ENCODE measurements at regions not wholly inside any gene's neighbourhood (a gene's known extent, or its start where the extent isn't known, plus 50 kb on each side); places are given as distances from the start of the nearest gene placed in this dataset.

DNA sequence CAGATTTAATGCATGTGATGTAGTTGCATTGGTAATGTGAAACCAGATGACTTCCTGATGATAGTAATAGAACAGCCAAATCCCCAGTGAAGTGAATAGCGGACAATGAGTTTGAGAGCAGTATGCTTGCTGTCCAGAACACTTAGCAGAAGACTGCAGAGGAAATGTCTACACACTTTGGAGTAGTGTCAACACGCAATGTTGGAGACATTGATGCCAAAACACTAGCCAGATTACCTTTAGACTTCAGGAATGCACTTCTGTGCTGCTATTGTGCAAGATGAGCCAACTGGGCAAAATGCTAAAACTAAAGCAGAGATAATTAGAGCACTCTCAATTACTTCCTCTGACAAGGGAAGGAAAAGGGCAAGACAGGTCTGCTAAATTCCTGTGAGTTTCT, 176.7 kb downstream of the PRDM9 start (continued):
- TF ChIP-seq BACH1 (IDR thresholded peaks at IDR 0.05; ENCODE audit: borderline replicate concordance) (no peak), RCOR1 (conservative IDR thresholded peaks at IDR 0.05; ENCODE audit: low read depth, low read length) (no peak), CHD1 (IDR thresholded peaks at IDR 0.05; ENCODE audit: low read depth, low read length) (no peak)

DNA sequence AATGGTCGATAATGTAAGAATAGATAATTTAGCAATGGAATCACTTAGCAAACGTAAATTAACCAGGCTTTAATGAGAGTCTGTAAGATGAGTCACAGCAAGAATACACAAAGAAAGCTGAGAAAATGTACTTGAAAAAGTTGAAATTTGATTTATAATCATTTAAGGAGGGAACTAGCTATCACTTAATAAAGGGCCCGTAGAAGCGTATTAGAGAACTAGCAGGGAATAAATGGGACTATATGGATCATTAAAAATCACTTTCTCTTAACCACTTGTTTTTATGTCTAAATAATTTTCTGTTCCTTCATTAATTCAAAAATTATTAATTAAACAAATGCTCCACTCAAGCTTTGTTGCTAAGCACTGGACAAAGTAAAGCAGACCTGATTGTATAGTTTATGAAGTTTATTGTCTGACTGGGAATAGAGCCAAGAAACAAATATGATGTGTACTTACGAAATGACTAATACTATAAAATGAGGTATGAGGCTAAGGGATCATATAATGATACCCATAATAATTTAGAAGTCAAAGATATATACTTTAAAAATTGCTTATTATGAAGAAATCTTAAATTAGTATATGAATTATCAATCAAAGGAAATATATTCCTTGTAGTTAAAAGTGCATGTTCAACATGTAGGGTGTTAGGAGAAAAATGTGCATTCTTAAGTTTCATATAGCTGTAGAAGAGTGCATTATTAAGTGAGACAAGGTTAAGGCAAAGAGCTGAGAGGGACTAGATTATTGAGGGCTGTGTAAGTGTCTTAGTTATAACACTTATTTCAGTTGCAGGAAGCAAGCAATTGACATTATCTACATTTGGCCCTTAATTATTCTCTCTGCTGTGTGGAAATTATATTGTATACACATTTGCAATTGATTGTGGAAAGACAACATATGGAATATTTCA, 196.8 kb downstream of the PRDM9 start:
- Histone ChIP-seq H3K27ac (ENCODE audit: control insufficient read depth, insufficient read depth) (no peak overlapping the region), H3K79me2 (ENCODE audit: control insufficient read depth, insufficient read depth, low read length) (no peaks in the 10 kb centered on the region), H3K4me1 (ENCODE audit: control insufficient read depth, insufficient read depth, low read length) (no peaks in the 10 kb centered on the region), H2AFZ (ENCODE audit: control insufficient read depth, low read depth, low read length) (no peak overlapping the region), H3K27me3 (replicated peaks in 1 of 2; ENCODE audit: control insufficient read depth in 2 of 2, insufficient read depth in 2 of 2, low read length in 1 of 2) (no peaks in the 10 kb centered on the region), H3K36me3 (ENCODE audit: control insufficient read depth in 2 of 2, insufficient read depth in 2 of 2, low read length in 1 of 2) (no peaks in the 10 kb centered on the region), H3K4me3 (no peak overlapping the region), H4K20me1 (ENCODE audit: control insufficient read depth, insufficient read depth) (no peaks in the 10 kb centered on the region), H3K9me3 (replicated peaks; ENCODE audit: control insufficient read depth, insufficient read depth, low read length) (no peaks in the 10 kb centered on the region), H3K4me2 (ENCODE audit: control insufficient read depth, insufficient read depth) (no peak overlapping the region), H3K9ac (ENCODE audit: control insufficient read depth, insufficient read depth, low read length) (no peak overlapping the region)
- intact Hi-C loops (cut with micrococcal nuclease; ENCODE audit: unreplicated experiment) (no loop called here), in situ Hi-C loops (cut with MboI) (no loop called here)
- FAIRE-seq = no peak
- no TSS peak for BruUV-seq (replicated peaks)
- no peak for ATAC-seq
- RAD21 ChIA-PET (ENCODE audit: unreplicated experiment) = no interaction called here
- WGBS (ENCODE audit: insufficient coverage, insufficient replicate concordance, low lambda C conversion rate, missing lambda C conversion rate) = 9% methylated on average over 5 of the region's 5 CpGs
- TF ChIP-seq ZZZ3 (IDR thresholded peaks at IDR 0.05; ENCODE audit: control insufficient read depth, insufficient read length, low read depth) (no peak), CEBPB (IDR thresholded peaks at IDR 0.05; ENCODE audit: borderline replicate concordance in 1 of 2, low read depth in 2 of 2, low read length in 2 of 2) (no peak), LARP7 (IDR thresholded peaks at IDR 0.05) (no peak), SUZ12 (IDR thresholded peaks at IDR 0.05; ENCODE audit: unreplicated experiment) (no peak), NBN (IDR thresholded peaks at IDR 0.05) (no peak), REST (IDR thresholded peaks at IDR 0.05; ENCODE audit: low read depth, low read length) (no peak), KAT2A (conservative IDR thresholded peaks at IDR 0.05; ENCODE audit: control insufficient read depth, low read depth, low read length) (no peak), ESRRA (IDR thresholded peaks at IDR 0.05; ENCODE audit: low read length) (no peak)
- TF ChIP-seq, protein P1, sequence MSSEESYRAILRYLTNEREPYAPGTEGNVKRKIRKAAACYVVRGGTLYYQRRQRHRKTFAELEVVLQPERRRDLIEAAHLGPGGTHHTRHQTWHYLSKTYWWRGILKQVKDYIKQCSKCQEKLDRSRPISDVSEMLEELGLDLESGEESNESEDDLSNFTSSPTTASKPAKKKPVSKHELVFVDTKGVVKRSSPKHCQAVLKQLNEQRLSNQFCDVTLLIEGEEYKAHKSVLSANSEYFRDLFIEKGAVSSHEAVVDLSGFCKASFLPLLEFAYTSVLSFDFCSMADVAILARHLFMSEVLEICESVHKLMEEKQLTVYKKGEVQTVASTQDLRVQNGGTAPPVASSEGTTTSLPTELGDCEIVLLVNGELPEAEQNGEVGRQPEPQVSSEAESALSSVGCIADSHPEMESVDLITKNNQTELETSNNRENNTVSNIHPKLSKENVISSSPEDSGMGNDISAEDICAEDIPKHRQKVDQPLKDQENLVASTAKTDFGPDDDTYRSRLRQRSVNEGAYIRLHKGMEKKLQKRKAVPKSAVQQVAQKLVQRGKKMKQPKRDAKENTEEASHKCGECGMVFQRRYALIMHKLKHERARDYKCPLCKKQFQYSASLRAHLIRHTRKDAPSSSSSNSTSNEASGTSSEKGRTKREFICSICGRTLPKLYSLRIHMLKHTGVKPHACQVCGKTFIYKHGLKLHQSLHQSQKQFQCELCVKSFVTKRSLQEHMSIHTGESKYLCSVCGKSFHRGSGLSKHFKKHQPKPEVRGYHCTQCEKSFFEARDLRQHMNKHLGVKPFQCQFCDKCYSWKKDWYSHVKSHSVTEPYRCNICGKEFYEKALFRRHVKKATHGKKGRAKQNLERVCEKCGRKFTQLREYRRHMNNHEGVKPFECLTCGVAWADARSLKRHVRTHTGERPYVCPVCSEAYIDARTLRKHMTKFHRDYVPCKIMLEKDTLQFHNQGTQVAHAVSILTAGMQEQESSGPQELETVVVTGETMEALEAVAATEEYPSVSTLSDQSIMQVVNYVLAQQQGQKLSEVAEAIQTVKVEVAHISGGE (CRISPR knock-in tag; IDR thresholded peaks at IDR 0.05) = no peak
- DNase-seq (ENCODE audit: low read depth, low spot score) = no peak
- SMC1A ChIA-PET (ENCODE audit: uncharacterized antibody, unreplicated experiment) = interaction anchor here (1.2 kb wide), 1 partner anchor 10 kb away, joined by 3 read pairs; no protein-coding TSS in a partner anchor
- CTCF ChIA-PET = no interaction called here
- POLR2A ChIA-PET = no interaction called here

Data from GM12878 (cell line).